ENCODE measurements at regions not wholly inside any gene's neighbourhood (a gene's known extent, or its start where the extent isn't known, plus 50 kb on each side); places are given as distances from the start of the nearest gene placed in this dataset.

DNA sequence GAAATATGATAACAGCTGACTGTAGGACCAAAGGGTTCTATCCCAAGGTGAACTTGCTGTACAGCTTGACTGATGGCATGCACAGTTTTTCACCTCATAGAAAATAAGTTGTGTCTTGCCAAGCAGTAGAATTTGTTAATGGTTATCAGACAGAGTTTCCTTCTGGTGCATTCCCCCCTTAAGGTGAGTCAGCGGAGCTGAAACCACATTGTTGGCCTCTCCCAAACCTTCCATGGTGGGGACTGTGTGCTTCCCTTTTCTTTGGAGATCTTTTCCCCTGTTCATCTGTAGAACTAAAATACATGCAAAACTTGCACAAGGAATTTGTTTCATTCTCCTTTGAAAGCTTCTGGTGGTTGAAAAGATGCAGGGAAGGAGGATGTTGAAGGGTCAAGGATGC is 179.8 kb downstream of the FGF1 start:
- no peak overlapping the region for H3K4me3 ChIP-seq (ENCODE audit: low read length)
- CTCF ChIA-PET = interaction anchor here (0.6 kb wide), 1 partner anchor 361 kb away, joined by 4 read pairs; no protein-coding TSS in a partner anchor
- no TSS peak for BruUV-seq (replicated peaks)
- intact Hi-C loops (cut with micrococcal nuclease) = no loop called here
- H3K9ac ChIP-seq (ENCODE audit: low read length) = no peak overlapping the region
- H3K4me1 ChIP-seq (ENCODE audit: insufficient read depth, low read length) = no peaks in the 10 kb centered on the region; the same call in 1 of the 2 replicates
- H3K9me2 ChIP-seq (replicated peaks; ENCODE audit: low read length) = no peaks in the 10 kb centered on the region
- DNase-seq (peak; percentile 15), ATAC-seq (no peak)
- no peak overlapping the region for H3K4me2 ChIP-seq (ENCODE audit: low read length)
- POLR2A ChIA-PET (ENCODE audit: unreplicated experiment) = no interaction called here
- H3K9me3 ChIP-seq (ENCODE audit: low read length) = no peaks in the 10 kb centered on the region
- H3K27ac ChIP-seq (ENCODE audit: low read length) = no peak overlapping the region
- no peak overlapping the region for H2AFZ ChIP-seq (ENCODE audit: low read length)
- H4K20me1 ChIP-seq (ENCODE audit: low read length) = no peaks in the 10 kb centered on the region
- no peak for TF ChIP-seq EZH2 (IDR thresholded peaks at IDR 0.05; ENCODE audit: low read length, unreplicated experiment)
- no peak for TF ChIP-seq CTCF (conservative IDR thresholded peaks at IDR 0.05; ENCODE audit: low read depth, low read length)
- no peak for TF ChIP-seq EZH2phosphoT487 (IDR thresholded peaks at IDR 0.05; ENCODE audit: borderline replicate concordance, low read length)
- H3K27me3 ChIP-seq (ENCODE audit: low read length) = no peaks in the 10 kb centered on the region
- H3K36me3 ChIP-seq (ENCODE audit: low read depth, low read length) = no peaks in the 10 kb centered on the region
- no peaks in the 10 kb centered on the region for H3K79me2 ChIP-seq (ENCODE audit: low read length)
- H3F3A ChIP-seq (ENCODE audit: low read length, unreplicated experiment) = no peaks in the 10 kb centered on the region

- ChIA-PET CTCF (no interaction called here), POLR2A (ENCODE audit: unreplicated experiment) (no interaction called here)
- Histone ChIP-seq H3K27ac (ENCODE audit: low read length) (no peak overlapping the region), H3F3A (ENCODE audit: low read length, unreplicated experiment) (no peaks in the 10 kb centered on the region), H3K36me3 (ENCODE audit: low read depth, low read length) (no peaks in the 10 kb centered on the region), H3K4me1 (ENCODE audit: insufficient read depth, low read length) (no peaks in the 10 kb centered on the region; the same call in 1 of the 2 replicates), H3K4me3 (ENCODE audit: low read length) (no peak overlapping the region), H3K9ac (ENCODE audit: low read length) (no peak overlapping the region), H3K79me2 (ENCODE audit: low read length) (no peaks in the 10 kb centered on the region), H4K20me1 (ENCODE audit: low read length) (no peaks in the 10 kb centered on the region), H3K4me2 (ENCODE audit: low read length) (no peak overlapping the region), H3K9me2 (replicated peaks; ENCODE audit: low read length) (no peaks in the 10 kb centered on the region), H3K9me3 (ENCODE audit: low read length) (no peaks in the 10 kb centered on the region), H3K27me3 (ENCODE audit: low read length) (no peaks in the 10 kb centered on the region), H2AFZ (ENCODE audit: low read length) (no peak overlapping the region)
- intact Hi-C loops (cut with micrococcal nuclease) = no loop called here
- no peak for DNase-seq
- TF ChIP-seq EZH2 (IDR thresholded peaks at IDR 0.05; ENCODE audit: low read length, unreplicated experiment) (no peak), CTCF (conservative IDR thresholded peaks at IDR 0.05; ENCODE audit: low read depth, low read length) (no peak), EZH2phosphoT487 (IDR thresholded peaks at IDR 0.05; ENCODE audit: borderline replicate concordance, low read length) (no peak)
- BruUV-seq (replicated peaks) = no TSS peak
- ATAC-seq = no peak
These were observed 177.1 kb upstream of the SPRY4 start for GRCh38 chr5:142501890-142502289.

GRCh38 chr5:142500227-142500905 is 175.5 kb upstream of the SPRY4 start:
- CTCF ChIA-PET = no interaction called here
- POLR2A ChIA-PET (ENCODE audit: unreplicated experiment) = no interaction called here

More at GRCh38 chr5:142500227-142500905, 175.5 kb upstream of the SPRY4 start:
- Histone ChIP-seq H4K20me1 (ENCODE audit: low read length) (no peaks in the 10 kb centered on the region), H3F3A (ENCODE audit: low read length, unreplicated experiment) (no peaks in the 10 kb centered on the region), H3K4me2 (ENCODE audit: low read length) (no peak overlapping the region), H3K9ac (ENCODE audit: low read length) (no peak overlapping the region), H3K4me3 (ENCODE audit: low read length) (no peak overlapping the region), H2AFZ (ENCODE audit: low read length) (no peak overlapping the region), H3K9me2 (replicated peaks; ENCODE audit: low read length) (no peaks in the 10 kb centered on the region), H3K9me3 (ENCODE audit: low read length) (no peaks in the 10 kb centered on the region), H3K36me3 (ENCODE audit: low read depth, low read length) (no peaks in the 10 kb centered on the region), H3K79me2 (ENCODE audit: low read length) (no peaks in the 10 kb centered on the region), H3K4me1 (ENCODE audit: insufficient read depth, low read length) (no peaks in the 10 kb centered on the region), H3K27ac (ENCODE audit: low read length) (no peak overlapping the region), H3K27me3 (ENCODE audit: low read length) (no peaks in the 10 kb centered on the region)
- ATAC-seq = no peak
- BruUV-seq (replicated peaks) = no TSS peak
- no peak for TF ChIP-seq EZH2phosphoT487 (IDR thresholded peaks at IDR 0.05; ENCODE audit: borderline replicate concordance, low read length)
- TF ChIP-seq EZH2 (IDR thresholded peaks at IDR 0.05; ENCODE audit: low read length, unreplicated experiment) = no peak
- TF ChIP-seq CTCF (conservative IDR thresholded peaks at IDR 0.05; ENCODE audit: low read depth, low read length) = no peak
- no peak for DNase-seq
- intact Hi-C loops (cut with micrococcal nuclease) = no loop called here

Data from PC-3 (cell line).